ENCODE measurements at regions not wholly inside any gene's neighbourhood (a gene's known extent, or its start where the extent isn't known, plus 50 kb on each side); places are given as distances from the start of the nearest gene placed in this dataset.

DNA sequence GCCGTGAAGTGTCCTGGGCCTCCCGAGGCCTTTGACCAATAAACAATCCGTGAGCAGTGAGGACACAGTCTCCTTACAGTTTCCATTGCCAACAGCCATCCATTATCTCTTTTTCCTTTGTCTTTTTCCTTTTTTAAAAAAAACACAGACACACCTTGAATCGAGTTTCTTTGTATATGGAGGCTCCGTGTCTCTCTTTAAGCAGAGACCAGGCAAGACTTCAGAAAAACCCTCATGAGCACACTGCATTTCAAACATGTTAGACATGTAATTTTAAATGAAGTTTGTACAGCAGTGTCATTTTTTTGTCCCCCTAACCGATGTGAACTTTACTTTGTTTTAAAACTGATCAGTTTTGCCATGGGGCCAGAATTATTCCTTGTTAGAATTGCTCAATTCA, 111.1 kb downstream of the SPTSSA start:
- DNase-seq, result no peak

DNA sequence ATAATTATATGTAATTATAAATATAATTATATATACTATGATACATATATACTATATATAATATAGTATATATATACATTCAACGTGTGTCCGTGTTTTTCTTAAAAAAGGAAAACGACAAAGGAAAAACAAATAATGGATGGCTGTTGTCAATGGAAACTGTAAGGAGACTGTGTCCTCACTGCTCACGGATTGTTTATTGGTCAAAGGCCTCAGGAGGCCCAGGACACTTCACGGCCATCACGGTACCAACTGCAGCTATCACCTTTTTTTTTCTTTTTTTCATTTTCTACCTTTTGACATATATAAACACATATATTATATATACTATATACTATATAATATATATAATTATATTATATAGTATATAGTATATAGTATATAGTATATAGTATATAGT, 113.4 kb downstream of the SPTSSA start:
- DNase-seq, result no peak

DNA sequence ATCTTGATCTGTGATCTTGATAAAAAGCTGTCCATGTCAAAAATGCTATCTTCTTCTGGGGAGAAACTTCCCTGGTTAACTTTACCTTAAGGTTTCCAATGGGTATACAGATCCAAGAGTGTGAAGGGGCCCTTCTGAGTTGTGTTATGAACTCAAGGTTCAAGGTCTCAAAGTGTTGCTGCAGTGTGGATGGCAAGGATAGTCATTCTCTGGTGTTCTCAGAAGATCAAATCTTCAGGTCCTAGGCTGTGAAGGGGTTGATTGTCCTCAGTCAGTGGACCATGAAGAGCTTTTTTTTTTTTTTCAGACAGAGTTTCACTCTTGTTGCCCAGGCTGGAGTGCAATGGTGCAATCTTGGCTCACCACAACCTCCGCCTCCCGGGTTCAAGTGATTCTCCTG, 114.4 kb downstream of the SPTSSA start:
- DNase-seq, result no peak

DNA sequence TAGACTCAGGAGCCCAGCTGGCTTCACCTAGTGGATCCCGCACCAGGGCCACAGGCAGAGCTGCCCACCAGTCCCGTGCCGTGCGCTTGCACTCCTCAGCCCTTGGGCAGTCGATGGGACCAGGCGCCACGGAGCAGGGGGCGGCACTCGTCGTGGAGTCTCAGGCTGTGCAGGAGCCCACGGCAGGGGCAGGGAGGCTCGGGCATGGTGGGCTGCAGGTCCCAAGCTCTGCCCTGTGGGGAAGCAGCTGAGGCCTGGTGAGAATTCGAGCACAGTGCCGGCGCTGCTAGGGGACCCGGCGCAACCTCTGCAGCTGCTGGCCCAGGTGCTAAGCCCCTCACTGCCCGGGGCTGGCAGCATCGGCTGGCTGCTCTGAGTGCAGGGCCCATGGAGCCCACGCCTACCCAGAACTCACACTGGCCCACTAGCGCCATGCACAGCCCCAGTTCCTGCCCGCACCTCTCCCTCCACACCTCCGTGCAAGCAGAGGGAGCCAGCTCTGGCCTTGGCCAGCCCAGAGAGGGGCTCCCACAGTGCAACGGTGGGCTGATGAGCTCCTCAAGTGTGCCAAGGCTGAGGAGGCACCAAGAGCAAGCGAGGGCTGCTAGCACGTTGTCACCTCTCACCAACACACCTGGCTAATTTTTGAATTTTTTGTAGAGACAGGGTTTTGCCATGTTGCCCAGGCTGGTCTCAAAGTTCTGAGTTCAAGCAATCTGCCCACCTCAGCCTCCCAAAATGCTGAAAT, 116.1 kb downstream of the SPTSSA start:
- no peak for DNase-seq

DNA sequence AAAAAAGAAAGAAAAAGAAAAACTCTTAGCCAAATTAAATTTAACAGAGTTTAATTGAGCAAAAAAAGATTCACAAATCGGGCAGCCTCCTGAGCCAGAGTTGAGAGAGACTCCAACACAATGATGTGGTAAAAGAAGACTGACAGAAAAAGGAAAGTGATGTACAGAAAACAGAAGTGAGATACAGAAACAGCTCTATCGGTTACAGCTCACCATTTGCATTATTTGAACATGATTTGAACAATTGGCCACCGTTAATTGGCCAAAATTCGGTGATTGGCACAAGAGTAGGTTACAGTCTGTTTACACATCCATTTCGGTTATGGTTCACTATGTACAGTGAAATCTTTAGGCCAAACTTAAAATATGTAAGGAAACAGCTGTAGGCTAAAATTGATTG, 117.7 kb downstream of the SPTSSA start:
- DNase-seq, result no peak

DNA sequence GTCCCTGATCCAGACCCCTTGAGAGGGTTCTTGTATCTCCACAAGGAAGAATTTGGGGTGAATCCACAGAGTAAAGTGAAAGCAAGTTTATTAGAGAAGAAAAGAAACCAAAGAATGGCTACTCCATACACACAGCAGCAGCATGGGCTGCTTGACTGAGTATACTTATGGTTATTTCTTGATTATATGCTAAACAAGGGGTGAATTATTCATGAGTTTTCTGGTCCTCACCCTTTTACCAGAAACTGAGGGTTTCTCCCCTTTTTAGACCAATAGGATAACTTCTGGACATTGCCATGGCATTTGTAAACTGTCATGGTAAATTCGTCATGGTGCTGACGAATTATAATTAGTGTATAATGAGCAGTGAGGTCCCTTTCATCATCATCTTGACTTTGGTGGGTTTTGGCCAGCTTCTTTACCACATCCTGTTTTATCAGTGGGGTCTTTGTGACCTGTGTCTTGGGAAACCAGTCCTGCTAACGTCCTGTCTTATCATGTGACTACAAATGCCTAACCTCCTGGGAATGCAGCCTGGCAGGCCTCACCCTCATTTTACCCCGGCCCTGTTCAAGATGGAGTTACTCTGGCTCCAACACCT, 121.9 kb downstream of the SPTSSA start:
- no peak for DNase-seq

DNA sequence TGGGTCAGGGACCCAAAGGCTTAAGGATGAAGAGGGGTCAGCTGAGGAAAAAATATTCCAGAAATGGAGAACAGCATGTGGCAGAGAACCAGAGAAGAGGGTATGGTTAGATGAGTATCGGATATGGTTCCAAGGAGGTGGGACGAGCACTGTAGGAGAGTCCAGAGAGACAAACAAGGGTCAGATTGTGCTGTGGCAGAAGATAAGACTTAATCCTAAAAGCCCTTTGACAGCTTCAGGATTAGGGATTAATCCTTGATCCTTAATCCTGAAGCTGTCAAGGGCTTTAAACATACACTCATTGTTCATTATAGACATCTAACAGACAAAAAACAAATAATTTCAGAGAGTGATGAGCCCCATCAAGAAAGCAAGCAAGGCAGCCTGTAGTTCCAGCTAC, 124.0 kb downstream of the SPTSSA start:
- DNase-seq, result no peak

DNA sequence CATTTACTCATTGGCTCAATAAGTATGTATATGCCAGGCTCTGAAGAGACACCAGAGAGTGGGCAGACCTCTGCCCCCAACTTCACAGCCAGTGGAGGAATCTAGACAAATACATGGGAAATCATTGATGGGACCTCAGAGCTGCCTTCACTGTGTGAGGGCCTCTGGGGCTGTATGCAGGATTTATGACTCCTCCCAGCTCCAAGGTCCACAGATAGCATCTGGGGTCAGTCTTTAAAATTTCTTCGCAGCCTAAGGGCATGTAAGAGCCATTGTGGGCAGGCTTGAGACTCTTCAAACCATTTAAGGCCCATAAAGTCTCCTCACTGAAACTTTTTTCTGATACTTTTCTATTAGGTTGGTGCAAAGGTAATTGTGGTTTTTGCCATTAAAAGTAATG, 125.5 kb downstream of the SPTSSA start:
- no peak for DNase-seq

DNA sequence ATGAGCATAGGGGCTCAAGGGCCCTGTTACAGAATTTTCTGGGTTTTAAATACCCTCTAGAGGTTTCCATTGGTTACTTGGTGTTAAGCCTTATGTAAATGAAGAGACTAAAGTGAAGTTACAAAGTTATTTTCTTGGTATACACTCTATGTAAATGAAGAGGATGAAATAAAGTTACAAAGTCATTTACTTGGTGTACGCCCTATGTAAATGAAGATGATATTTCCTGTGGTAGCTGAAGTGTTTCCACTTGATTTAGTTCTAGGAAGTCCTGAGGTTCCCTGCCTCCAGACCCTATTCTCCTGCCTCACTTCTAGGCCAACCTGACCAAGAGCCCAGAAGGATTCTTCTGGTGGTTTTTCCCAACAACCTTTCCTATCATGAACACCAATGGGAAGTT, 126.1 kb downstream of the SPTSSA start:
- DNase-seq, result no peak

DNA sequence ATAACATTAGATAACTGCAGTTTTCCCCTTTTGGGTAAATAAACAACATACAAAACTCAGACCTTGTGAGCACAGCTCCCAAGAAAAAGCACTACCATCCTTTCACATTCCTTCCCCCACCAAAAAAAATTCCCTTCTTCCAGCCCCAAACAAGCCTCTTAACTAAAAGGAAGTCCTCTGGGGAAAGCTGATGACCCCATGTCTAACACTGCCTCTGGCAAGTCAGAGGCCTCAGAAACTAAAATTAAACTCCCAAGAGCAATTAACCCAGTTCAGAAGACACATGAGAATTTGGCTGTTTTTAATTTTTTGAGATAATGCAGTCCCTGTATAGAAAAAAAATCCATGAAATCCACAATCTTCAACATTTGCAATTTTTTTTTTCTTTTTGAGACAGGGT, 127.7 kb downstream of the SPTSSA start:
- no peak for DNase-seq

DNA sequence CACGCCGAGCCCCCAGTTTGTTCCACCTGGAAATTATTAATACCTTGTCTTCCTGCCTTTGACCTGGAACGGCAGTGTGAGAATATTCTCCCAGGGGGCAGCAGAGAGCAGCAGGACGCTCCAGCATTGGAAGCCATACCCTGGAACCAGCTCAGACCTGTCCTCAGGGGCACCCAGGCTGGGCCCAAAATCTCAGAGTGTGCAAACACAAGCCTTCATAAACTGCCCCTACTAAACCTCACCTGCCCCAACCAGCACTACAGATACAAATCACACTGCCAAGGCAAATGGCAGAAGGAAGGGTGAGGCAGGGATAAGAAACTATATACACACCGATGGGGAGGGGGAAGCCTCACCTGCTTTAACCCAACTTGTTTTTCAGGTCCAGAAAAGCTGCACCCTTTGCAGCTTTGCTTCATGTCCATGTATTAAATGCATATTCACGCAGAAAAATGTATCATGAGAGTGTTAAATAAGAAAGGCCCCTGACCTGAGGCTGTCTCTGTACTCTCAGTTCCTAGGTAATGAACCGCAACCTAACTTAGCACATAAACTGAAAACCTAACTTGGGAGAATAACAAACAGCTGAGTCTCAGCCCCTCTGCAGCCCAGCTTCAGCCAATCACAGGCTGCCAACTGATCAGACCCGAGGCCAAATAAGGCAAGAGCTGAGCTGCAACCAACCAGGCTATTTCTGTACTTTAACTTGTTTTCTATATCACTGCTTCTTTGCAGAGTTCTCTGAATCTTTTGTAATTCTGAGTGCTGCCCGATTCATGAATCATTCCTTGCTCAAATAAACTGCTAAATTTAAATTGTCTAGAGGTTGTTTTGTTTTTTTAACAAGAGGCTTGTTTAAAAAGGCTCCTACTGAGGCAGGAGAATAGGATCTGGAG, 130.1 kb downstream of the SPTSSA start:
- DNase-seq, result peak in 27 of 56 donors; percentile 0 to 47 (median 12)

DNA sequence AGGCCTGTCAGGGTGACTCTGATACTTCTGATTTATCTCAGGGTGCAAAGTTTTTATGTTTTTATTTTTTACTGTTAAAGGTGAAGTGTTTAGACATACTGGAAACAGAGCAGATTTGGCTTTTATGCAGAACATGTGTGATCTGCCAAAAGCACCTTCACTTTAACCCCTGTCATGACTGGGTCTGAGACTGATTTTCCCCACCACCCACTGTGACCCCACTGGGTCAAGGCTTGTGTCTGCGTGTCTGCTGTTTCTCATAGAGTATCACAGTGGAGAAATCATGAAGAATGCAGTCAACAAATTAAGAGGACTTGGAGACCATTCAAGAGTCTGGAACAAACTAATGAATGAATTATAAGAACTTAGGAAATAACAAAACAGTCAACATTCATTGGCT, 131.2 kb downstream of the SPTSSA start:
- no peak for DNase-seq

DNA sequence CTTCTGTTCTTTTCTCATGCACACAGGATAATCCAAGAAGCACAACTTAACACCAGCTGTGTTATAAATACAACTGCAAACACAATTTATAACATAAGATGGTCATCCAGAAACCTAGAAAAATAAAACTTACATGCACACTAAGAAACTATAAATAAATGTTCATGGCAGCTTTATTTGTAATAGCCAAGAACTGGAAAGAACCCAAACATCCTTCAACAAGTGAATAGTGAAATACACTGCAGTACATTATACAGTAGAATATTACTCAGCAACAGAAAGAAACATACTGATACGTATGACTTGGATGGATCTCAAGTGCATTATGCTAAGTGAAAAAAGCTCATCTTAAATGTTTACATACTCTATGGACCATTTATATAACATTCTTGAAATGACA, 132.7 kb downstream of the SPTSSA start:
- DNase-seq, result no peak

DNA sequence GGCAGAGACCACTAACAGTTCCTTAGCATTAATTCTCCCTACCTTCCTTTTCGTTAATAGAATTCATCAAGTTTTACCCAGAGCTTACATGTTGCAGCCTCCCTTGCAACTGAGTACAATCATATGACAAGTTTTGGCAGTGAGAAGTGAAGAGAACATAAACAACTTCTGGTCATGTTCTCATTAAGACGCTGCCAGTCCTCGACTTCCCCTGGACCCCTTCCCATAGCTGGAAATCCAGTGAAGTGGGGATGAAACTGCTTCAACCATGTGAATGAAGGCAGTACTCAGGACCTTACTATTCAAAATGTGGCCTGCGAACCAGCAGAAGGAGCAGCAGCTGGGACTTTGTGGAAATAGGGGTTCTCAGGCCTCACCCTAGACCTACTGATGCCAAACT, 133.9 kb downstream of the SPTSSA start:
- DNase-seq, result no peak

DNA sequence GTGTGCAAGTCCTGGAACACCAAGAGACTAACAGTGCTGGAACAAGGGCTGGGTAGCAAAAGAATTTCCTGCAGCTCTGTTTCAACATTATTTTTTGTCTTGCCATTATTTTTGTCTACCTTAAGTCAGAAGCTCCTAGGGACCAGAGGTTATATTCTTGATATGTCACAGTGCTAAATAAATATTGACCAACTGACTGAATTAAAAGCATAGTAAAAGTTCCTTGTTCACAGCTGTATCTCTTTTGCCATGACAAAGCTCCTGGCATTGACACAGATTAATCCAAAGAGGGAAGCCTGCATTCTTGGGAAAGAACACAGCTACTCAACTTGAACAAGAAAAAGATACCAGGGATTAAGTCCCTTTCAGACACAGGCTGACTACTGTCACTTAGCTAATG, 136.5 kb downstream of the SPTSSA start:
- no peak for DNase-seq

DNA sequence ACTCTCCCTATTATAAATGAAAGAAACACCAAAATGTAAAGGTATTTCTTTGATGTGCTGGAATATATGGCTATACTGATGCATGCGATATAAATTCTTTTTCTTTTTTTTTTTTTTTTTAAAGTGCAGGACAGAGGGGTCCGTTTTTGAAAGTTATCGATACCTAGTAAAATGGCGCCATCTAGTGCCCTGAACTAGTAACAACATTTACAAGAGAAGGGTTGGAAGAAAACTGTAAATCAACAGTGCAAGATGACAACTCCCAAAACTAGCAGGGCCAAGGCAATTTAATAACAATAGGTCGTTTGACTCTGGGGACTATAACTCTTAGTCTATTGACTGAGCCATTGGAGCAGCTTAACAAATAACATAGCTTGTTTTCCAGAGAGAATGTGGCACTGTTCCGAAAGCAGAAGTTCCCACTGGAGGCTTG, 137.7 kb downstream of the SPTSSA start:
- DNase-seq, result peak in 3 of 56 donors; percentile 0 to 39 (median 28)

DNA sequence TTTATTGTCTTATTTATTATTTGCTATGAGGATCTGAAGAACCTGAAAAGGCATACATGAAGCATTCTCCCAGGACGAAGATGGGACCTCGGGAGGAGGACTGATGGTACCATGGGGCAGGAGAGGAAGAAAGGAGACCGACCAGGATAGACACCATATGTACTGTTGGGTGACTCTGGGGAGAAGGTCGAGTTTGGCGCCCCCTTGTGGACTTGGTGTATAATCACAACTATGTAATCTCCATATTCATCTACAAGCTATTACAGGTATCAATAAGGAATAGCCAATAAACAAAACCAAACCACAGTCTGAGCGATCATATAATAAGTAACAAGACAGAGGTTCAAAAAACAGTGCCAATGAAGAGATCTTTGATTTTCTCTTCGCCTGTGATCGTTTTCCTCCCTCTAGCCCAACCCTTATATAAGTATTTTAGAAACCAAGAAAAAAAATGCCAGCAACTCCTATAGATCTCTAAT, 139.1 kb downstream of the SPTSSA start:
- peak in 25 of 56 donors; percentile 3 to 50 (median 21) for DNase-seq

DNA sequence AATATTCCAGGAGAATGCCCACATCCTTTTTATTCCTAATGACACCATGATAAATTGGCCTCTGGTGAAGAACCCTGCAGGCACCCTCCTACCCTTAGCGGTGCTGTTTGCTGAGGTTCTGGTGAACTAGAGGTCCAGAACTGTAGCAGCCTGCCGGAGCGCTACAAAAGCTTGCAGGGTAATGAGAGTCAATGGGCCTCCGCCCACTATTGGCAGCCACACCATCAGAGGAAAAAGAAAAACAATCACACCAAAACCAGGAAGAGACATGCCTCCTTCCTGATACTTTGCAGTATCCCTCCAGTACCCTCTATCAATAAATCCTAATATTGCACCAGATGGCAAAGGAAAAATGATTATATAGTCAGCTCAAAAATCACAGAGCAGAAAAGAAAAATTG, 142.9 kb downstream of the SPTSSA start:
- DNase-seq, result no peak

DNA sequence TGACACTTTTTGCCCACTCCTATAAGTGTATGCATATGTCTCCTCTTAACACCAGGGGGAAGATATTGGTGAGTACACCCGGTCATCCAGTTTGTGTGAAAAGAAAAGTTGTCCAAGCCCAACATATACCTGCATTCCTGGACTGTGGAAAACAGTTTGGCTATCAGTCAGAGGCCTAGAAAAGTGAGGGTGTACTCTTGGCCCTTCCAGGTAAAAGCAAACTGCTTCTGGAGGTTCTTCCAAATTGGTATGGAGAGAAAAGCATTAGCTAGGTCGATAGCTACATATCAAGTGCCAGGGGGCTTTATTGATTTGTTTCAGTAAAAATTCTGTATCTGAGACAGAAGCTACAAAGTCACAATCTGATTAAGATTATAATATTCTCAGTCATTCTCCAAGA, 144.0 kb downstream of the SPTSSA start:
- no peak for DNase-seq

DNA sequence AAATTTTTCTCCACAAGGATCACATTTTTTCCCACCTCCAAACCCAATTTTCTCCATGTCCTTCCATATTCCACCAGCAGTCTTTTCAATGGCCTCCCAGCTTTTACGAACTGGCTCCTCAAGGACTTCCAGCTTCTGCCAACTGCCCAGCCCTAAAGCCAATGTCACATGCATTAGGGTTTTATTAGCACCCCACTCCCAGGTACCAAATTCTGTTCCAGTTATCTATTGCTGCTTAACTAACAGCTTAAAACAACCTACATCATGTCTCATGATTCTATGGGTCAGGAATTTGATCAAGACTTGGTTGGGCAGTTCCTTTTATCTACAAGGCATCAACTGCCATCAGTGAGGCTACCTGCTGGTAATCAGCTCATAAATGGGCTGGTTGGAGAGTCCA, 151.3 kb downstream of the SPTSSA start:
- DNase-seq, result no peak

DNA sequence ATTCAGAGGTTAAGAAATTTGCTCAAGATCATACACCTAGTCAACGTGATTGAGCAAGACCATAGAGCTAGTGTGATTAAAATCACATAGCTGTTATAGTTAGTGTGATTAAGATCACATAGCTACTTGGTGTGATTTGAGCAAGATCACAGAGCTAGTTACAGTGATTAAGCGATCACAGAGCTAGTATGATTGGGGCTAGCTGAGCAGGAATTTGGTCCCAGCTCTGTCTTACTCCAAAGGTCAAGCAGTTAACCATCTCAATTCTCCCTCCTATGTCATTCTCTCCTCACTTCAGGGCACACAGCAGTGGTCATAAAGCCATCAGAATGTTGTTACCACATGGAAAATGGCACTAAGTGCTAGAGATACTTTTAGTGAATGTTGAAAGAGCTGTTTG, 158.2 kb downstream of the SPTSSA start:
- DNase-seq, result no peak

DNA sequence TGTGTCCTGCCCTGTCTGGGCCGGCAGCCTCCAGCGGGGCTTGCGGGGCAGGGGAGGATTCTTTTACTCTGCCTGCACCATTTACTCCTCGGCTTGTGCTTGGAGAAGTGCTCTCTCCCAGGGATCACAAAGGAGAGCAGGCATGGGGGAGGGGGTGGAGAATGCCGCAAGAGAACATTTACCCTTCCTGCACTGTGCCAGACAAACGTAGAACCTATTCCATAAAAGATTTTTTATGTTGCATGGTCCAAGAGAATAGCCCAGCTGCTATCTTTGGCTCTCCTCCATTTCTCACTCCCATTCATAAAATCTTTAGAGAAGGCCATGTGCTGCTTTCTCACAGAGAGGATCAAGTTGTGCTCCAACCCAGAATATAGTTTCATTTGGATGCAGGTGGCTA, 159.4 kb downstream of the SPTSSA start:
- peak in 11 of 56 donors; percentile 0 to 28 (median 10) for DNase-seq
